KMS-11 (cell line): ENCODE measurements at regions not wholly inside any gene's neighbourhood (a gene's known extent, or its start where the extent isn't known, plus 50 kb on each side); places are given as distances from the start of the nearest gene placed in this dataset.

Experiments used
- H2AFZ ChIP-seq: fragments of 200-600 bp; sonication (generic); 2 replicates; pipeline ENCODE4 v1.6.1; 2016; ENCODE audit warnings: antibody characterized with exemption, mixed run types, low read depth
- H3K27ac ChIP-seq: fragments of 200-600 bp; sonication (generic); 2 replicates; pipeline ENCODE4 v1.6.1; 2016; ENCODE audit warnings: mild to moderate bottlenecking, mixed run types
- H3K27me3 ChIP-seq: fragments of 200-600 bp; sonication (generic); 2 replicates; pipeline ENCODE4 v1.6.1; 2017; ENCODE audit warnings: mild to moderate bottlenecking, low read depth, mixed run types, moderate library complexity; ENCODE audit not compliant: insufficient read depth
- H3K36me3 ChIP-seq: fragments of 200-600 bp; sonication (generic); 2 replicates; pipeline ENCODE4 v1.6.1; 2017; ENCODE audit warnings: mild to moderate bottlenecking, mixed run types; ENCODE audit not compliant: insufficient read depth
- H3K4me1 ChIP-seq: fragments of 200-600 bp; sonication (generic); 2 replicates; pipeline ENCODE4 v1.6.1; 2016; ENCODE audit warnings: mild to moderate bottlenecking, low read depth, mixed run types; ENCODE audit not compliant: poor library complexity, severe bottlenecking
- H3K4me2 ChIP-seq: fragments of 200-600 bp; sonication (generic); 2 replicates; pipeline ENCODE4 v1.7.0; 2016; ENCODE audit warnings: mild to moderate bottlenecking, mixed run types
- H3K4me3 ChIP-seq: fragments of 200-600 bp; sonication (generic); IDR thresholded peaks from 2 replicates; pipeline ENCODE4 v1.6.1; 2017; ENCODE audit warnings: low read depth, low read length, mixed read lengths; ENCODE audit not compliant: insufficient read depth
- H3K79me2 ChIP-seq: fragments of 200-600 bp; sonication (generic); 2 replicates; pipeline ENCODE4 v1.6.1; 2016; ENCODE audit warnings: low read depth, mixed run types; ENCODE audit not compliant: insufficient read depth
- H3K9ac ChIP-seq: fragments of 200-600 bp; sonication (generic); 2 replicates; pipeline ENCODE4 v1.6.1; 2016; ENCODE audit warnings: mild to moderate bottlenecking, mixed run types
- H4K20me1 ChIP-seq: fragments of 200-600 bp; sonication (generic); 2 replicates; pipeline ENCODE4 v1.6.1; 2016; ENCODE audit warnings: mild to moderate bottlenecking, mixed run types; ENCODE audit not compliant: insufficient read depth
- TF ChIP-seq, protein P1 (sequence below): fragments of 200-600 bp; sonication (generic); conservative IDR thresholded peaks from 2 replicates; pipeline ENCODE4 v1.6.1; 2017; ENCODE audit warnings: low read depth, mild to moderate bottlenecking, antibody characterized with exemption, low read length, moderate library complexity, mixed read lengths

GRCh38 chr2:183269956-183270355 is 145.7 kb downstream of the NUP35 start:
- H3K4me3 ChIP-seq: no peak overlapping the region

DNA sequence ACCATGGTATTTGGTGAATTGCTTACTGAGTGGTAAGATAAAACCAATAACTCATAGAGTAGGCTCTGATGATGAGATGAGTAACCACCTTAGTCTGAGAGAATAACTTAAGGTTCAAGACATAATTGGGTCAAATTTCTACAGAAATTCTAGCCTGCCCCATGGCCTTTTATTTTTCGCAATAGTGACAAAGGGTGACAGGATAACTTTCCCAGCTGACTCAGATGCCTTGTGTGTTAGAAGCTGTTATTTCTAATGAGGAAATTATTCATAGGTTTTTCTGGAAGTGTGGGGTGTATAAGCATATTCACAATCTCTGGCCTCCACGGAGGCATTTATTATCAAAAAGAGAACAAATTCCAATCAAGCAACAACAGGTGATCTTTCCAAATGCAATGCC is 159.0 kb downstream of the NUP35 start:
- Histone ChIP-seq H3K4me3 (no peak overlapping the region), H3K36me3 (no peaks in the 10 kb centered on the region), H4K20me1 (no peaks in the 10 kb centered on the region), H2AFZ (no peak overlapping the region), H3K9ac (no peak overlapping the region), H3K27ac (no peak overlapping the region), H3K4me1 (no peaks in the 10 kb centered on the region), H3K4me2 (no peak overlapping the region), H3K79me2 (no peaks in the 10 kb centered on the region), H3K27me3 (no peaks in the 10 kb centered on the region)
- TF ChIP-seq, protein P1, sequence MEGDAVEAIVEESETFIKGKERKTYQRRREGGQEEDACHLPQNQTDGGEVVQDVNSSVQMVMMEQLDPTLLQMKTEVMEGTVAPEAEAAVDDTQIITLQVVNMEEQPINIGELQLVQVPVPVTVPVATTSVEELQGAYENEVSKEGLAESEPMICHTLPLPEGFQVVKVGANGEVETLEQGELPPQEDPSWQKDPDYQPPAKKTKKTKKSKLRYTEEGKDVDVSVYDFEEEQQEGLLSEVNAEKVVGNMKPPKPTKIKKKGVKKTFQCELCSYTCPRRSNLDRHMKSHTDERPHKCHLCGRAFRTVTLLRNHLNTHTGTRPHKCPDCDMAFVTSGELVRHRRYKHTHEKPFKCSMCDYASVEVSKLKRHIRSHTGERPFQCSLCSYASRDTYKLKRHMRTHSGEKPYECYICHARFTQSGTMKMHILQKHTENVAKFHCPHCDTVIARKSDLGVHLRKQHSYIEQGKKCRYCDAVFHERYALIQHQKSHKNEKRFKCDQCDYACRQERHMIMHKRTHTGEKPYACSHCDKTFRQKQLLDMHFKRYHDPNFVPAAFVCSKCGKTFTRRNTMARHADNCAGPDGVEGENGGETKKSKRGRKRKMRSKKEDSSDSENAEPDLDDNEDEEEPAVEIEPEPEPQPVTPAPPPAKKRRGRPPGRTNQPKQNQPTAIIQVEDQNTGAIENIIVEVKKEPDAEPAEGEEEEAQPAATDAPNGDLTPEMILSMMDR: no peak

More at GRCh38 chr2:183269956-183270355, 145.7 kb downstream of the NUP35 start:
- Histone ChIP-seq H4K20me1 (no peaks in the 10 kb centered on the region), H3K27ac (no peak overlapping the region), H3K36me3 (no peaks in the 10 kb centered on the region), H3K79me2 (no peaks in the 10 kb centered on the region), H3K4me2 (no peak overlapping the region), H2AFZ (no peak overlapping the region), H3K4me1 (no peaks in the 10 kb centered on the region), H3K9ac (no peak overlapping the region), H3K27me3 (no peaks in the 10 kb centered on the region)
- TF ChIP-seq, protein P1: no peak

DNA sequence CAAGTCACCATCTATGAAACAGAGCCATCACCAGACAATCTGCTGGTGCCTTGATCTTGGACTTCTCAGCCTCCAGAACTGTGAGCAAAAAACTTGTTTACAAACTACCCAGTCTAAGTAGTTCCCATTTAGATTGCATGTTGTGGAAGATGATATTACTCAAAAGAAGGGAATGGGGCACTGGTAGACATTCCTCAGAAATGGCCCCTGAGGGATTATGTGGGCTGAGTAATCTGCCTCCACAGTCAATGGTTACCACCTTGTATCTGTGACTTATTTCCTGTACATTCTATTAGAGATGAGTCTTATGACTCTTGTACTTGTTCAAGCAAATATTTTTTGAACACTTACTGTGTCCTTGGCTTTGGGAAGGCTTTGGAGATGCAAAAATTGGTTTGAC is 160.4 kb downstream of the NUP35 start:
- H3K4me3 ChIP-seq: no peak overlapping the region
- no peaks in the 10 kb centered on the region for H3K79me2 ChIP-seq
- H3K4me1 ChIP-seq: no peaks in the 10 kb centered on the region
- no peaks in the 10 kb centered on the region for H4K20me1 ChIP-seq
- H3K36me3 ChIP-seq: no peaks in the 10 kb centered on the region
- no peak overlapping the region for H3K27ac ChIP-seq
- H2AFZ ChIP-seq: no peak overlapping the region
- no peak overlapping the region for H3K9ac ChIP-seq
- no peak overlapping the region for H3K4me2 ChIP-seq
- TF ChIP-seq, protein P1: no peak
- H3K27me3 ChIP-seq: no peaks in the 10 kb centered on the region

DNA sequence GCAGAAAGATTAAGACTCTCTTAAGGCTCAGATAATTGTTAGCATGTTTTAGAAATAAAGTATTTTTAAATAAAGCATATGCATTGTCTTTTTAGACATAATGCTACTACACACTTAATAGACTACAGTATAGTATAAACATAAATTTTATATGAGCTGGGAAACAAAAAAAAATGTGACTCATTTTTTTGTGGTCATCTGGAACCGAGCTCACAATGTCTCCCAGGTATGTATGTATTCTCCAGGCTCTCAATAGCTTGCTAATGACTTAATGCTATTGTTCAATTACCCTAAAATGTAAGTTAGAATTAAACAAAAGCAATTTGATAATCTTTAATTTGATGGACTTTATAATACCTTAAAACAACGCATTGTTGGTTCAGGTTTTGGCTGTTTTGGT is 167.2 kb downstream of the NUP35 start:
- no peak overlapping the region for H3K4me2 ChIP-seq
- no peaks in the 10 kb centered on the region for H3K79me2 ChIP-seq
- TF ChIP-seq, protein P1: no peak
- H3K4me1 ChIP-seq: no peaks in the 10 kb centered on the region
- H3K27ac ChIP-seq: no peak overlapping the region
- no peaks in the 10 kb centered on the region for H3K27me3 ChIP-seq
- H4K20me1 ChIP-seq: no peaks in the 10 kb centered on the region
- no peak overlapping the region for H3K4me3 ChIP-seq
- no peak overlapping the region for H2AFZ ChIP-seq
- no peak overlapping the region for H3K9ac ChIP-seq
- no peaks in the 10 kb centered on the region for H3K36me3 ChIP-seq
